ENCODE measurements at regions not wholly inside any gene's neighbourhood (a gene's known extent, or its start where the extent isn't known, plus 50 kb on each side); places are given as distances from the start of the nearest gene placed in this dataset.

- dilution Hi-C loops (cut with MboI; ENCODE audit: extremely low pct_ligation_motif_present, low sequenced_read_pairs), result no loop called here
- Histone ChIP-seq H4K20me1 (ENCODE audit: control insufficient read depth, extremely low read depth, insufficient read depth, low read length) (no peaks in the 10 kb centered on the region), H3K4me2 (ENCODE audit: control insufficient read depth, extremely low read depth, insufficient read depth, low read depth, low read length) (no peak overlapping the region), H3K27ac (ENCODE audit: control insufficient read depth, insufficient read depth, low read length) (no peak overlapping the region), H3K9ac (ENCODE audit: control insufficient read depth, extremely low read depth, insufficient read depth, low read length) (no peak overlapping the region), H3K27me3 (ENCODE audit: control insufficient read depth, extremely low read depth, insufficient read depth, low read length) (no peaks in the 10 kb centered on the region), H3K4me3 (ENCODE audit: control insufficient read depth in 2 of 3, extremely low read depth in 1 of 3, insufficient read depth in 2 of 3, low read depth in 1 of 3, low read length in 3 of 3) (no peak overlapping the region), H3K36me3 (ENCODE audit: control insufficient read depth in 2 of 2, extremely low read depth in 1 of 2, insufficient read depth in 2 of 2, low read length in 2 of 2) (no peaks in the 10 kb centered on the region), H3K9me3 (ENCODE audit: control insufficient read depth, low read depth, low read length) (no peaks in the 10 kb centered on the region), H3K4me1 (ENCODE audit: control insufficient read depth, extremely low read depth, insufficient read depth, low read length) (no peaks in the 10 kb centered on the region), H3K79me2 (ENCODE audit: control insufficient read depth, insufficient read depth, low read length) (no peaks in the 10 kb centered on the region), H3K9me1 (ENCODE audit: control insufficient read depth, extremely low read depth, insufficient read depth, low read length) (no peaks in the 10 kb centered on the region), H2AFZ (ENCODE audit: control insufficient read depth, low read length) (no peak overlapping the region)
- TF ChIP-seq EZH2 (IDR thresholded peaks at IDR 0.05; ENCODE audit: low read length), result no peak
- no peak for TF ChIP-seq CTCF (optimal IDR thresholded peaks at IDR 0.05 in 1 of 3, IDR thresholded peaks at IDR 0.05 in 1 of 3, conservative IDR thresholded peaks at IDR 0.05 in 1 of 3; ENCODE audit: extremely low read depth in 1 of 3, insufficient read depth in 2 of 3, low read length in 3 of 3)
- DNase-seq (ENCODE audit: low read depth, low spot score), result no peak
- no peak for FAIRE-seq
These were observed 142.7 kb downstream of the SUCLA2 start for GRCh38 chr13:47858042-47859025.

GRCh38 chr13:47853236-47853635 is 147.8 kb downstream of the SUCLA2 start:
- no peaks in the 10 kb centered on the region for H3K4me1 ChIP-seq (ENCODE audit: control insufficient read depth, extremely low read depth, insufficient read depth, low read length)
- FAIRE-seq, result no peak
- no peak overlapping the region for H3K4me2 ChIP-seq (ENCODE audit: control insufficient read depth, extremely low read depth, insufficient read depth, low read depth, low read length)
- no peaks in the 10 kb centered on the region for H3K27me3 ChIP-seq (ENCODE audit: control insufficient read depth, extremely low read depth, insufficient read depth, low read length)
- TF ChIP-seq CTCF (optimal IDR thresholded peaks at IDR 0.05 in 1 of 3, IDR thresholded peaks at IDR 0.05 in 1 of 3, conservative IDR thresholded peaks at IDR 0.05 in 1 of 3; ENCODE audit: extremely low read depth in 1 of 3, insufficient read depth in 2 of 3, low read length in 3 of 3) (no peak), EZH2 (IDR thresholded peaks at IDR 0.05; ENCODE audit: low read length) (no peak)
- no peak overlapping the region for H3K27ac ChIP-seq (ENCODE audit: control insufficient read depth, insufficient read depth, low read length)
- H3K9me1 ChIP-seq (ENCODE audit: control insufficient read depth, extremely low read depth, insufficient read depth, low read length), result no peaks in the 10 kb centered on the region
- no peaks in the 10 kb centered on the region for H3K9me3 ChIP-seq (ENCODE audit: control insufficient read depth, low read depth, low read length)
- no peaks in the 10 kb centered on the region for H3K79me2 ChIP-seq (ENCODE audit: control insufficient read depth, insufficient read depth, low read length)
- dilution Hi-C loops (cut with MboI; ENCODE audit: extremely low pct_ligation_motif_present, low sequenced_read_pairs), result no loop called here
- H2AFZ ChIP-seq (ENCODE audit: control insufficient read depth, low read length), result no peak overlapping the region
- H3K9ac ChIP-seq (ENCODE audit: control insufficient read depth, extremely low read depth, insufficient read depth, low read length), result no peak overlapping the region
- no peak overlapping the region for H3K4me3 ChIP-seq (ENCODE audit: control insufficient read depth in 2 of 3, extremely low read depth in 1 of 3, insufficient read depth in 2 of 3, low read depth in 1 of 3, low read length in 3 of 3)
- no peaks in the 10 kb centered on the region for H3K36me3 ChIP-seq (ENCODE audit: control insufficient read depth in 2 of 2, extremely low read depth in 1 of 2, insufficient read depth in 2 of 2, low read length in 2 of 2)
- DNase-seq (ENCODE audit: low read depth, low spot score), result no peak
- H4K20me1 ChIP-seq (ENCODE audit: control insufficient read depth, extremely low read depth, insufficient read depth, low read length), result no peaks in the 10 kb centered on the region
